ENCODE measurements at regions not wholly inside any gene's neighbourhood (a gene's known extent, or its start where the extent isn't known, plus 50 kb on each side); places are given as distances from the start of the nearest gene placed in this dataset.

- Histone ChIP-seq H3K9me3 (ENCODE audit: low read depth, low read length) (no peaks in the 10 kb centered on the region), H3K4me2 (ENCODE audit: insufficient read depth, low read length) (no peak overlapping the region), H4K20me1 (ENCODE audit: insufficient read depth, low read length) (no peaks in the 10 kb centered on the region), H3K4me3 (ENCODE audit: insufficient read depth, low read length) (no peak overlapping the region), H3K79me2 (ENCODE audit: insufficient read depth, low read length) (no peaks in the 10 kb centered on the region), H2AFZ (ENCODE audit: low read length) (peak overlapping the region; percentile 25), H3K27ac (ENCODE audit: low read depth, low read length) (no peak overlapping the region), H3K27me3 (ENCODE audit: insufficient read depth, low read length) (no peaks in the 10 kb centered on the region), H3K36me3 (ENCODE audit: insufficient read depth, low read length) (no peaks in the 10 kb centered on the region), H3K4me1 (ENCODE audit: insufficient read depth, low read length) (no peaks in the 10 kb centered on the region)
- no peak for DNase-seq (ENCODE audit: insufficient read length, low spot score, missing footprints)
- TF ChIP-seq CTCF (IDR thresholded peaks at IDR 0.05; ENCODE audit: extremely low read depth, low read depth, low read length), result no peak
Measured at GRCh38 chr2:212692466-212692865, 153.9 kb upstream of the ERBB4 start.

GRCh38 chr2:212686285-212686895 lies 147.8 kb upstream of the ERBB4 start:
- Histone ChIP-seq H2AFZ (ENCODE audit: low read length) (peak overlapping the region; percentile 85), H3K4me3 (ENCODE audit: insufficient read depth, low read length) (no peak overlapping the region)
- peak; percentile 82 for DNase-seq (ENCODE audit: insufficient read length, low spot score, missing footprints)

GRCh38 chr2:212683346-212684097 lies 144.9 kb upstream of the ERBB4 start:
- TF ChIP-seq CTCF (IDR thresholded peaks at IDR 0.05; ENCODE audit: extremely low read depth, low read depth, low read length), result no peak
- H2AFZ ChIP-seq (ENCODE audit: low read length), result no peak overlapping the region
- DNase-seq (ENCODE audit: insufficient read length, low spot score, missing footprints), result no peak
- H3K4me3 ChIP-seq (ENCODE audit: insufficient read depth, low read length), result no peak overlapping the region
- H3K27me3 ChIP-seq (ENCODE audit: insufficient read depth, low read length), result no peaks in the 10 kb centered on the region
- no peaks in the 10 kb centered on the region for H3K36me3 ChIP-seq (ENCODE audit: insufficient read depth, low read length)
- H3K27ac ChIP-seq (ENCODE audit: low read depth, low read length), result no peak overlapping the region
- no peaks in the 10 kb centered on the region for H3K9me3 ChIP-seq (ENCODE audit: low read depth, low read length)
- no peaks in the 10 kb centered on the region for H4K20me1 ChIP-seq (ENCODE audit: insufficient read depth, low read length)
- H3K4me2 ChIP-seq (ENCODE audit: insufficient read depth, low read length), result no peak overlapping the region
- no peaks in the 10 kb centered on the region for H3K4me1 ChIP-seq (ENCODE audit: insufficient read depth, low read length)
- H3K79me2 ChIP-seq (ENCODE audit: insufficient read depth, low read length), result no peaks in the 10 kb centered on the region

More at GRCh38 chr2:212686285-212686895, 147.8 kb upstream of the ERBB4 start:
- TF ChIP-seq CTCF (IDR thresholded peaks at IDR 0.05; ENCODE audit: extremely low read depth, low read depth, low read length), result peak; percentile 93
- Histone ChIP-seq H4K20me1 (ENCODE audit: insufficient read depth, low read length) (no peaks in the 10 kb centered on the region), H3K27ac (ENCODE audit: low read depth, low read length) (no peak overlapping the region), H3K4me2 (ENCODE audit: insufficient read depth, low read length) (peak overlapping the region; percentile 61), H3K27me3 (ENCODE audit: insufficient read depth, low read length) (no peaks in the 10 kb centered on the region), H3K36me3 (ENCODE audit: insufficient read depth, low read length) (no peaks in the 10 kb centered on the region), H3K79me2 (ENCODE audit: insufficient read depth, low read length) (no peaks in the 10 kb centered on the region), H3K4me1 (ENCODE audit: insufficient read depth, low read length) (no peaks in the 10 kb centered on the region), H3K9me3 (ENCODE audit: low read depth, low read length) (no peaks in the 10 kb centered on the region)

- H3K4me3 ChIP-seq (ENCODE audit: insufficient read depth, low read length), result no peak overlapping the region
Measured at GRCh38 chr2:212682937-212683336, 144.3 kb upstream of the ERBB4 start.

More at GRCh38 chr2:212682937-212683336, 144.3 kb upstream of the ERBB4 start:
- no peak for TF ChIP-seq CTCF (IDR thresholded peaks at IDR 0.05; ENCODE audit: extremely low read depth, low read depth, low read length)
- DNase-seq (ENCODE audit: insufficient read length, low spot score, missing footprints), result no peak
- H3K27ac ChIP-seq (ENCODE audit: low read depth, low read length), result no peak overlapping the region
- no peaks in the 10 kb centered on the region for H4K20me1 ChIP-seq (ENCODE audit: insufficient read depth, low read length)
- no peaks in the 10 kb centered on the region for H3K36me3 ChIP-seq (ENCODE audit: insufficient read depth, low read length)
- no peaks in the 10 kb centered on the region for H3K79me2 ChIP-seq (ENCODE audit: insufficient read depth, low read length)
- H3K4me2 ChIP-seq (ENCODE audit: insufficient read depth, low read length), result no peak overlapping the region
- no peaks in the 10 kb centered on the region for H3K4me1 ChIP-seq (ENCODE audit: insufficient read depth, low read length)
- H3K9me3 ChIP-seq (ENCODE audit: low read depth, low read length), result no peaks in the 10 kb centered on the region
- H2AFZ ChIP-seq (ENCODE audit: low read length), result no peak overlapping the region
- no peaks in the 10 kb centered on the region for H3K27me3 ChIP-seq (ENCODE audit: insufficient read depth, low read length)

Data from osteoblast (primary cell).